MCF 10A (cell line): ENCODE measurements at regions not wholly inside any gene's neighbourhood (a gene's known extent, or its start where the extent isn't known, plus 50 kb on each side); places are given as distances from the start of the nearest gene placed in this dataset.

Experiments
- BruUV-seq: library from RNA; stranded (reverse); fragments of 400-500 nt; replicated peaks from 2 replicates; lab custom pipeline; 2021; lab: Mats Ljungman, UMichigan
- CTCF ChIA-PET: fragments of 300-600 bp; sonication (Branson Sonifier 250); formaldehyde crosslinking; extraction: SDS; loops from one replicate; lab custom pipeline; 2021; ENCODE audit warnings: antibody characterized with exemption, inconsistent platforms; lab: Yijun Ruan, JAX
- POLR2A ChIA-PET: fragments of 300-600, 350-650 bp; sonication (Branson Sonifier 250); formaldehyde crosslinking; extraction: SDS; loops from one replicate; lab custom pipeline; 2020; ENCODE audit warnings: antibody characterized with exemption, inconsistent platforms; lab: Yijun Ruan, JAX
- DNase-seq: peaks from one replicate; pipeline ENCODE4 v3.0.0-alpha.2; 2018; ENCODE audit not compliant: unreplicated experiment
- H3K27ac Mint-ChIP-seq: one replicate; pipeline ENCODE4 v1.8.0; 2022; ENCODE audit warnings: mild to moderate bottlenecking, low read depth, mixed read lengths; ENCODE audit not compliant: unreplicated experiment
- H3K27me3 Mint-ChIP-seq: one replicate; pipeline ENCODE4 v1.8.0; 2022; ENCODE audit warnings: mixed read lengths; ENCODE audit not compliant: insufficient read depth, unreplicated experiment
- H3K36me3 Mint-ChIP-seq: one replicate; pipeline ENCODE4 v1.8.0; 2022; ENCODE audit warnings: mild to moderate bottlenecking, moderate library complexity, mixed read lengths; ENCODE audit not compliant: insufficient read depth, unreplicated experiment
- H3K4me1 Mint-ChIP-seq: one replicate; pipeline ENCODE4 v1.8.0; 2022; ENCODE audit warnings: mixed read lengths; ENCODE audit not compliant: insufficient read depth, unreplicated experiment
- H3K4me3 Mint-ChIP-seq: one replicate; pipeline ENCODE4 v1.8.0; 2022; ENCODE audit warnings: mild to moderate bottlenecking, moderate library complexity, mixed read lengths; ENCODE audit not compliant: unreplicated experiment
- H3K9me3 Mint-ChIP-seq: one replicate; pipeline ENCODE4 v1.8.0; 2022; ENCODE audit warnings: mixed read lengths; ENCODE audit not compliant: unreplicated experiment
- intact Hi-C: fragments of 100-400 bp; cut with micrococcal nuclease; formaldehyde crosslinking; loops from 2 replicates; pipeline ENCODE4 v1.14.1; 2022
- TF ChIP-seq, protein P1 (sequence below): fragments of 200-600 bp; IDR thresholded peaks from one replicate; pipeline ENCODE4 v1.8.0; 2022; ENCODE audit warnings: antibody characterized with exemption, mild to moderate bottlenecking; ENCODE audit not compliant: unreplicated experiment

DNA sequence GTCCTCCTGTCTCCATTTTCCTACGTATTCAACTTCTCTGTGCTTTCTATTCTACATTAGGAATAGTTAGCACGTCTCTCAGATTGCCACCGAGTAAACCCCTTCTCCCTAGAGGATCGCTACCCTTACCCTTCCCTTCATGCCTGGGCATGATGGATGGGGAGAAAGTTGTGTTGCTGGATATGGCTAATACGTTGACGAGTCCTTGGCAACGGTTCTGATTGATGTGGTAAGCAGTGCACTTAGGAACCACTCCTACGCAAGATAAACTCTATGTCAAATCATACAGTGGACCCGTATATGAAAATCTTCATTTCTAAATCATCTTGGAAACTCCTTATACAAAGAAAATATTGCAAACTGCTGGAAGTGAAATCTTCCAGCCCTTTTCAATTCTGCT lies 224.5 kb downstream of the EFNB2 start:
- Mint-ChIP-seq H3K4me3 (no peak overlapping the region), H3K27me3 (no peaks in the 10 kb centered on the region), H3K36me3 (no peaks in the 10 kb centered on the region), H3K9me3 (peaks cover 7% of the 10 kb centered on the region), H3K4me1 (no peaks in the 10 kb centered on the region), H3K27ac (no peak overlapping the region)
- POLR2A ChIA-PET = interaction anchor here (1.2 kb wide), 1 partner anchor 160 kb away, joined by 3 read pairs; no protein-coding TSS in a partner anchor
- TF ChIP-seq, protein P1, sequence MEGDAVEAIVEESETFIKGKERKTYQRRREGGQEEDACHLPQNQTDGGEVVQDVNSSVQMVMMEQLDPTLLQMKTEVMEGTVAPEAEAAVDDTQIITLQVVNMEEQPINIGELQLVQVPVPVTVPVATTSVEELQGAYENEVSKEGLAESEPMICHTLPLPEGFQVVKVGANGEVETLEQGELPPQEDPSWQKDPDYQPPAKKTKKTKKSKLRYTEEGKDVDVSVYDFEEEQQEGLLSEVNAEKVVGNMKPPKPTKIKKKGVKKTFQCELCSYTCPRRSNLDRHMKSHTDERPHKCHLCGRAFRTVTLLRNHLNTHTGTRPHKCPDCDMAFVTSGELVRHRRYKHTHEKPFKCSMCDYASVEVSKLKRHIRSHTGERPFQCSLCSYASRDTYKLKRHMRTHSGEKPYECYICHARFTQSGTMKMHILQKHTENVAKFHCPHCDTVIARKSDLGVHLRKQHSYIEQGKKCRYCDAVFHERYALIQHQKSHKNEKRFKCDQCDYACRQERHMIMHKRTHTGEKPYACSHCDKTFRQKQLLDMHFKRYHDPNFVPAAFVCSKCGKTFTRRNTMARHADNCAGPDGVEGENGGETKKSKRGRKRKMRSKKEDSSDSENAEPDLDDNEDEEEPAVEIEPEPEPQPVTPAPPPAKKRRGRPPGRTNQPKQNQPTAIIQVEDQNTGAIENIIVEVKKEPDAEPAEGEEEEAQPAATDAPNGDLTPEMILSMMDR = no peak
- CTCF ChIA-PET = interaction anchor here (0.7 kb wide), 1 partner anchor 20 kb away, joined by 3 read pairs; no protein-coding TSS in a partner anchor
- intact Hi-C loops = no loop called here
- no peak for DNase-seq
- no TSS peak for BruUV-seq

DNA sequence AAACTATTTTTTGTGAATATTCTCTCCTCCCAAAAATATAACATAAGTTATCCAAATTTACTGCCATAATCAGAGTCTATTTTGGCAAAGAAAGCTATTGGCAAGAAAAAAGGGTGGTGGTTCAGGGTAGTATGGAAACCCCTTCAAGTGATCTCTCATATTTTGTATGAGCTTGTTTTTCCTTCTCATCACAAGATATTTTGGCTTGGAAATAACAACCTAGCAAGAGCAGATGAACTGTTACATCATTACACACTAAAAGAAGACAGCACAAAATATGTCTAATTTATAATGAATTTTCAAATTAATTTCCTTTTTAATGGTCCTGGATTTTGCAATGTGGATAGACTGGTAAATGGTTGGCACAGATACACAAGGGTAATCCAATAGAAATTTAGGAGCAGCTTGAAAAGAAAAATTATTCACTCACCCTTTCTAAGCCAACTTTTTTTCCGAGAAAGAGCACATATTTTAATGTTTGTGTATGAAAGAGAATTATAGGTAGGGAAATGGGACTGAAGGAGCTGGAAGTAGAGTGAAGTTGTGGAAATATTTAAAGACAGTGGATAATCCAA lies 225.1 kb downstream of the EFNB2 start:
- BruUV-seq = no TSS peak
- Mint-ChIP-seq H3K36me3 (no peaks in the 10 kb centered on the region), H3K4me3 (no peak overlapping the region), H3K9me3 (peaks cover 7% of the 10 kb centered on the region), H3K27ac (no peak overlapping the region), H3K27me3 (no peaks in the 10 kb centered on the region), H3K4me1 (no peaks in the 10 kb centered on the region)
- TF ChIP-seq, protein P1 = no peak
- POLR2A ChIA-PET = interaction anchor here (1.2 kb wide), 1 partner anchor 159 kb away, joined by 3 read pairs; no protein-coding TSS in a partner anchor
- CTCF ChIA-PET = interaction anchor here (0.7 kb wide), 1 partner anchor 20 kb away, joined by 3 read pairs; no protein-coding TSS in a partner anchor
- intact Hi-C loops = no loop called here
- no peak for DNase-seq

DNA sequence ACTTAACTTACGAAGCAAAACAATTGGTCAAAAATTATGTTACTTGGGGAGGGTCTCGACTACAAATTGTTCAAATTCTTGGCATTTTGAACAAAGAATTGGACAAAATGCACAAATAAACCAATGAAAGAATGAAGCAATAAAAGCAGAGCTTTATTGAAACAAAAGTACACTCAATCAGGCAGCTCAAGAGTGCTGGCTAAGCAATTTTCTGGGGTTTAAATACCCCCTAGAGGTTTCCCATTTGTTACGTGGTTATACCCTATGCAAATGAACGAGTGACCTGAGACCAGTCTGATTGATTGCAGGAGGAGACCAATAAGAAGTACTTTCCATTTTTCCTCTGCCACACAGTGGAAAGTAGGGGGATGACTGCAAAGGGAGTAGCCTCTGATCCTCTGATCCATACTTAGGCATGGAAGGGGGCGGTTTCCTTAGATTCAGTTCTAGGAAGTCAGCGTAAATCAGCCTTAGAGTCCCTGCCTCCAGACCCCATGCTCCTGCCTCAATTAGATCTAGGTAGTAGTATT lies 228.6 kb downstream of the EFNB2 start:
- TF ChIP-seq, protein P1 = no peak
- no peak for DNase-seq
- Mint-ChIP-seq H3K27ac (no peak overlapping the region), H3K9me3 (peaks cover 15% of the 10 kb centered on the region), H3K36me3 (no peaks in the 10 kb centered on the region), H3K27me3 (no peaks in the 10 kb centered on the region), H3K4me1 (no peaks in the 10 kb centered on the region), H3K4me3 (no peak overlapping the region)
- ChIA-PET POLR2A (no interaction called here), CTCF (no interaction called here)
- no TSS peak for BruUV-seq
- intact Hi-C loops = no loop called here

DNA sequence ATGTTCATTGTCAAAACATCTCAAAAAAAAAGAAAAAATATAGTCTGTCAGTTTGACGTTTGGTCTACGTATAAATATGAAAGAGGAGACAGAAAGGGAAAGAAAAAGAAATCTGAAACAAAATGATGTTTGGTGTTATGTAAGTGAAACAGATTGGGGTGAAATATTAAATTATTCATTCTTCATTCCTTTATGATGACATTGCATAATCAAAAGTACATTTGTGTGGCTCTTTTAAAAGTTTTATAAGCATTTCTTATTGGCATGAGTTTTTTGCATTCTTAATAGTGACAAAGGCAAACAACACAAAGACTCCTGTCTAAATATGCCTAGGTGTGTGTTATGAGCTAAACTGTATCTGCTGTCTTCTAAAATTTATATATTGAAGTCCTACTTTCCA lies 232.6 kb downstream of the EFNB2 start:
- intact Hi-C loops = no loop called here
- Mint-ChIP-seq H3K4me3 (no peak overlapping the region), H3K27ac (no peak overlapping the region), H3K9me3 (peaks cover 15% of the 10 kb centered on the region), H3K36me3 (no peaks in the 10 kb centered on the region), H3K4me1 (no peaks in the 10 kb centered on the region), H3K27me3 (no peaks in the 10 kb centered on the region)
- ChIA-PET CTCF (no interaction called here), POLR2A (interaction anchor here (0.7 kb wide), 1 partner anchor 40 kb away, joined by 3 read pairs; no protein-coding TSS in a partner anchor)
- no TSS peak for BruUV-seq
- TF ChIP-seq, protein P1 = no peak
- DNase-seq = no peak
